NCI-H345 (cell line): ENCODE measurements at regions not wholly inside any gene's neighbourhood (a gene's known extent, or its start where the extent isn't known, plus 50 kb on each side); places are given as distances from the start of the nearest gene placed in this dataset.

ENCODE experiments used
- DNase-seq: peaks from one replicate; lab custom pipeline; 2025; lab: John Stamatoyannopoulos, UW

- no peak for DNase-seq
Measured at GRCh38 chr13:44153496-44153895, 220.1 kb upstream of the SERP2 start.

- no peak for DNase-seq
Measured at GRCh38 chr13:44155422-44156293, 218.0 kb upstream of the SERP2 start.

- DNase-seq: no peak
Measured at GRCh38 chr13:44156294-44156658, 217.3 kb upstream of the SERP2 start.

GRCh38 chr13:44157606-44158005 is 216.0 kb upstream of the SERP2 start:
- no peak for DNase-seq

- no peak for DNase-seq
Measured at GRCh38 chr13:44158098-44158521, 215.5 kb upstream of the SERP2 start.

- DNase-seq: no peak
Measured at GRCh38 chr13:44158881-44159632, 214.6 kb upstream of the SERP2 start.

- no peak for DNase-seq
Measured at GRCh38 chr13:44159633-44160279, 213.9 kb upstream of the SERP2 start.

GRCh38 chr13:44160591-44161191 is 212.9 kb upstream of the SERP2 start:
- DNase-seq: no peak

- DNase-seq: no peak
Measured at GRCh38 chr13:44163108-44163507, 210.5 kb upstream of the SERP2 start.

GRCh38 chr13:44165221-44165888 is 208.3 kb upstream of the SERP2 start:
- DNase-seq: no peak

GRCh38 chr13:44165889-44166496 is 207.6 kb upstream of the SERP2 start:
- DNase-seq: no peak

GRCh38 chr13:44169018-44169911 is 204.4 kb upstream of the SERP2 start:
- DNase-seq: no peak

GRCh38 chr13:44170731-44171130 is 202.9 kb upstream of the SERP2 start:
- no peak for DNase-seq

- DNase-seq: no peak
Measured at GRCh38 chr13:44171156-44171555, 202.5 kb upstream of the SERP2 start.

- no peak for DNase-seq
Measured at GRCh38 chr13:44171861-44172260, 201.8 kb upstream of the SERP2 start.

- DNase-seq: no peak
Measured at GRCh38 chr13:44172281-44172810, 201.3 kb upstream of the SERP2 start.

- DNase-seq: no peak
Measured at GRCh38 chr13:44174769-44175425, 198.7 kb upstream of the SERP2 start.

- no peak for DNase-seq
Measured at GRCh38 chr13:44176173-44176572, 197.5 kb upstream of the SERP2 start.

GRCh38 chr13:44180876-44181536 is 192.6 kb upstream of the SERP2 start:
- DNase-seq: no peak
